Mucosa of rectum (tissue), 2 donors: ENCODE measurements at regions not wholly inside any gene's neighbourhood (a gene's known extent, or its start where the extent isn't known, plus 50 kb on each side); places are given as distances from the start of the nearest gene placed in this dataset.

Experiments
- H3K27ac ChIP-seq, 2 donors: one replicate each; pipeline ENCODE4 v1.7.0; 2013; ENCODE audit warnings: inconsistent platforms in 2 of 2, low read depth in 2 of 2, low read length in 2 of 2
- H3K27me3 ChIP-seq, 2 donors: one replicate each; pipeline ENCODE4 v1.7.0; 2013; ENCODE audit warnings: low read length in 2 of 2; ENCODE audit not compliant: control insufficient read depth in 2 of 2, insufficient read depth in 2 of 2
- H3K36me3 ChIP-seq, 2 donors: one replicate each; pipeline ENCODE4 v1.7.0; 2013; ENCODE audit warnings: low read length in 2 of 2; ENCODE audit not compliant: control insufficient read depth in 2 of 2, insufficient read depth in 2 of 2
- H3K4me1 ChIP-seq, 2 donors: one replicate each; pipeline ENCODE4 v1.7.0; 2013; ENCODE audit warnings: low read length in 2 of 2, mild to moderate bottlenecking in 1 of 2; ENCODE audit not compliant: control insufficient read depth in 2 of 2, insufficient read depth in 2 of 2
- H3K4me3 ChIP-seq, 2 donors: one replicate each; pipeline ENCODE4 v1.7.0; 2013; ENCODE audit warnings: low read length in 2 of 2
- H3K9ac ChIP-seq, 2 donors: one replicate each; pipeline ENCODE4 v1.7.0; 2013; ENCODE audit warnings: low read length in 2 of 2, low read depth in 1 of 2, mild to moderate bottlenecking in 1 of 2
- H3K9me3 ChIP-seq, 2 donors: one replicate each; pipeline ENCODE4 v1.7.0; 2013; ENCODE audit warnings: low read length in 2 of 2; ENCODE audit not compliant: control insufficient read depth in 2 of 2
- donor health status: healthy.
- donor health status: Normal muscosa, but diverticular disease.

- no peaks in the 10 kb centered on the region for H3K36me3 ChIP-seq
- H3K4me1 ChIP-seq: no peaks in the 10 kb centered on the region
- no peak overlapping the region for H3K4me3 ChIP-seq
- H3K9me3 ChIP-seq: no peaks in the 10 kb centered on the region
- no peak overlapping the region for H3K27ac ChIP-seq
- H3K9ac ChIP-seq: no peak overlapping the region
- H3K27me3 ChIP-seq: no peaks in the 10 kb centered on the region
Observed at GRCh38 chr19:28028881-28029444, 1184.0 kb downstream of the UQCRFS1 start.

- no peaks in the 10 kb centered on the region for H3K9me3 ChIP-seq
- no peak overlapping the region for H3K4me3 ChIP-seq
- no peak overlapping the region for H3K27ac ChIP-seq
- no peak overlapping the region for H3K9ac ChIP-seq
- H3K36me3 ChIP-seq: no peaks in the 10 kb centered on the region
- H3K27me3 ChIP-seq: no peaks in the 10 kb centered on the region
- no peaks in the 10 kb centered on the region for H3K4me1 ChIP-seq
Observed at GRCh38 chr19:28027116-28027515, 1185.8 kb downstream of the UQCRFS1 start.

GRCh38 chr19:28026636-28027035 lies 1186.3 kb downstream of the UQCRFS1 start:
- no peak overlapping the region for H3K4me3 ChIP-seq
- no peaks in the 10 kb centered on the region for H3K36me3 ChIP-seq
- H3K9me3 ChIP-seq: no peaks in the 10 kb centered on the region
- H3K9ac ChIP-seq: no peak overlapping the region
- H3K4me1 ChIP-seq: no peaks in the 10 kb centered on the region
- H3K27ac ChIP-seq: no peak overlapping the region
- H3K27me3 ChIP-seq: no peaks in the 10 kb centered on the region

GRCh38 chr19:28024920-28025319 lies 1188.0 kb downstream of the UQCRFS1 start:
- H3K27me3 ChIP-seq: no peaks in the 10 kb centered on the region
- no peak overlapping the region for H3K9ac ChIP-seq
- H3K27ac ChIP-seq: no peak overlapping the region
- H3K4me1 ChIP-seq: no peaks in the 10 kb centered on the region
- no peaks in the 10 kb centered on the region for H3K9me3 ChIP-seq
- no peaks in the 10 kb centered on the region for H3K36me3 ChIP-seq
- H3K4me3 ChIP-seq: no peak overlapping the region

GRCh38 chr19:28023064-28023463 lies 1189.9 kb downstream of the UQCRFS1 start:
- no peaks in the 10 kb centered on the region for H3K9me3 ChIP-seq
- no peak overlapping the region for H3K27ac ChIP-seq
- no peak overlapping the region for H3K9ac ChIP-seq
- no peaks in the 10 kb centered on the region for H3K4me1 ChIP-seq
- H3K36me3 ChIP-seq: no peaks in the 10 kb centered on the region
- H3K27me3 ChIP-seq: no peaks in the 10 kb centered on the region
- no peak overlapping the region for H3K4me3 ChIP-seq

GRCh38 chr19:28022506-28022905 lies 1190.4 kb downstream of the UQCRFS1 start:
- Histone ChIP-seq H3K36me3 (no peaks in the 10 kb centered on the region), H3K27me3 (no peaks in the 10 kb centered on the region), H3K4me3 (no peak overlapping the region), H3K9me3 (no peaks in the 10 kb centered on the region), H3K4me1 (no peaks in the 10 kb centered on the region), H3K9ac (no peak overlapping the region), H3K27ac (no peak overlapping the region)

- Histone ChIP-seq H3K36me3 (no peaks in the 10 kb centered on the region), H3K27ac (no peak overlapping the region), H3K27me3 (no peaks in the 10 kb centered on the region), H3K9me3 (no peaks in the 10 kb centered on the region), H3K9ac (no peak overlapping the region), H3K4me1 (no peaks in the 10 kb centered on the region), H3K4me3 (no peak overlapping the region)
Observed at GRCh38 chr19:28021259-28022185, 1191.4 kb downstream of the UQCRFS1 start.

- H3K36me3 ChIP-seq: no peaks in the 10 kb centered on the region
- H3K4me1 ChIP-seq: no peaks in the 10 kb centered on the region
- H3K9ac ChIP-seq: no peak overlapping the region
- no peak overlapping the region for H3K27ac ChIP-seq
- H3K9me3 ChIP-seq: no peaks in the 10 kb centered on the region
- no peaks in the 10 kb centered on the region for H3K27me3 ChIP-seq
- no peak overlapping the region for H3K4me3 ChIP-seq
Observed at GRCh38 chr19:28020619-28021258, 1192.2 kb downstream of the UQCRFS1 start.

- Histone ChIP-seq H3K9me3 (no peaks in the 10 kb centered on the region), H3K4me3 (no peak overlapping the region), H3K4me1 (no peaks in the 10 kb centered on the region), H3K36me3 (no peaks in the 10 kb centered on the region), H3K9ac (no peak overlapping the region), H3K27me3 (no peaks in the 10 kb centered on the region), H3K27ac (no peak overlapping the region)
Observed at GRCh38 chr19:28019901-28020300, 1193.0 kb downstream of the UQCRFS1 start.

GRCh38 chr19:28019371-28019770 lies 1193.6 kb downstream of the UQCRFS1 start:
- Histone ChIP-seq H3K4me1 (no peaks in the 10 kb centered on the region), H3K27me3 (no peaks in the 10 kb centered on the region), H3K27ac (no peak overlapping the region), H3K36me3 (no peaks in the 10 kb centered on the region), H3K4me3 (no peak overlapping the region), H3K9me3 (no peaks in the 10 kb centered on the region), H3K9ac (no peak overlapping the region)
